PC-9 (cell line): ENCODE measurements at regions not wholly inside any gene's neighbourhood (a gene's known extent, or its start where the extent isn't known, plus 50 kb on each side); places are given as distances from the start of the nearest gene placed in this dataset.
"Not testable (repeated sequence)": the region's sequence is repeated elsewhere in the genome, so short reads cannot be mapped to it uniquely, and the experiment has no call there.

Experiments used
- BruUV-seq: library from RNA; stranded (reverse); fragments of 400-500 nt; replicated peaks from 2 replicates; lab custom pipeline; 2021; lab: Mats Ljungman, UMichigan
- CTCF ChIA-PET: fragments of 300-600 bp; sonication (Branson Sonifier 250); formaldehyde crosslinking; loops from one replicate; lab custom pipeline; 2022; ENCODE audit warnings: antibody characterized with exemption; lab: Charles Lee
- POLR2A ChIA-PET: fragments of 300-600 bp; sonication (Branson Sonifier 250); formaldehyde crosslinking; loops from one replicate; lab custom pipeline; 2022; ENCODE audit warnings: antibody characterized with exemption; ENCODE audit not compliant: unreplicated experiment; lab: Charles Lee
- DNase-seq, 2 experiments: peaks; one replicate each; pipeline versions ENCODE4 v3.0.0 to v3.0.0-alpha.2; 2015 to 2022; ENCODE audit warnings: mixed read lengths in 1 of 2
- H2AFZ ChIP-seq: fragments of 200-600 bp; sonication (generic); 2 replicates; pipeline ENCODE4 v1.8.1; 2017; ENCODE audit warnings: antibody characterized with exemption
- H3F3A ChIP-seq: fragments of 200-600 bp; sonication (generic); 2 replicates; pipeline ENCODE4 v1.8.1; 2017; ENCODE audit warnings: antibody characterized with exemption, mild to moderate bottlenecking, low read depth; ENCODE audit not compliant: insufficient read depth
- H3K27ac ChIP-seq: fragments of 200-600 bp; sonication (generic); 2 replicates; pipeline ENCODE4 v1.6.1; 2016; ENCODE audit warnings: mixed run types
- H3K27me3 ChIP-seq: fragments of 200-600 bp; sonication (generic); 2 replicates; pipeline ENCODE4 v1.6.1; 2016; ENCODE audit warnings: low read depth, mixed run types; ENCODE audit not compliant: insufficient read depth
- H3K36me3 ChIP-seq: fragments of 200-600 bp; sonication (generic); 2 replicates; pipeline ENCODE4 v1.6.1; 2016; ENCODE audit warnings: low read depth, mixed run types
- H3K4me1 ChIP-seq: fragments of 200-600 bp; sonication (generic); replicated peaks from 2 replicates; pipeline ENCODE4 v1.6.1; 2016; ENCODE audit warnings: mixed run types; ENCODE audit not compliant: insufficient read depth
- H3K4me2 ChIP-seq: fragments of 200-600 bp; sonication (generic); 2 replicates; pipeline ENCODE4 v1.6.1; 2017; ENCODE audit warnings: mixed run types
- H3K4me3 ChIP-seq: fragments of 200-600 bp; sonication (generic); 2 replicates; pipeline ENCODE4 v1.6.1; 2016; ENCODE audit warnings: mixed run types
- H3K79me2 ChIP-seq: fragments of 200-600 bp; sonication (generic); 2 replicates; pipeline ENCODE4 v1.6.1; 2017; ENCODE audit warnings: low read depth, mixed run types
- H3K9me2 ChIP-seq: fragments of 200-600 bp; sonication (generic); 2 replicates; pipeline ENCODE4 v1.8.1; 2017; ENCODE audit warnings: mild to moderate bottlenecking; ENCODE audit not compliant: insufficient read depth
- H3K9me3 ChIP-seq: fragments of 200-600 bp; sonication (generic); 2 replicates; pipeline ENCODE4 v1.8.1; 2016; ENCODE audit warnings: low read depth; ENCODE audit not compliant: insufficient read depth
- H4K20me1 ChIP-seq: fragments of 200-600 bp; sonication (generic); 2 replicates; pipeline ENCODE4 v1.8.1; 2017; ENCODE audit not compliant: insufficient read depth
- EZH2 ChIP-seq: fragments of 200-600 bp; sonication (generic); IDR thresholded peaks from 2 replicates; pipeline ENCODE4 v1.8.0; 2017; ENCODE audit warnings: antibody characterized with exemption, low read depth
- intact Hi-C: fragments of 100-400 bp; cut with micrococcal nuclease; formaldehyde crosslinking; loops from one replicate; pipeline ENCODE4 v1.10.0; 2022; ENCODE audit not compliant: unreplicated experiment
- TF ChIP-seq, protein P1 (sequence below): fragments of 200-600 bp; sonication (generic); conservative IDR thresholded peaks from 2 replicates; pipeline ENCODE4 v1.6.1; 2017; ENCODE audit warnings: mixed run types, antibody characterized with exemption, mild to moderate bottlenecking, moderate library complexity

GRCh38 chr5:82975812-82976211, 101.4 kb downstream of the TMEM167A start:
- peaks cover 20% of the 10 kb centered on the region for H3K9me3 ChIP-seq
- H3K27ac ChIP-seq: peak overlapping the region; percentile 67
- H3K9me2 ChIP-seq: no peaks in the 10 kb centered on the region
- H4K20me1 ChIP-seq: no peaks in the 10 kb centered on the region
- H3F3A ChIP-seq: peaks cover 13% of the 10 kb centered on the region
- H2AFZ ChIP-seq: no peak overlapping the region
- H3K4me2 ChIP-seq: no peak overlapping the region
- ChIA-PET POLR2A (no interaction called here), CTCF (no interaction called here)
- H3K36me3 ChIP-seq: no peaks in the 10 kb centered on the region
- no peaks in the 10 kb centered on the region for H3K4me1 ChIP-seq
- no TSS peak for BruUV-seq
- no peaks in the 10 kb centered on the region for H3K79me2 ChIP-seq
- intact Hi-C loops: no loop called here
- H3K27me3 ChIP-seq: no peaks in the 10 kb centered on the region
- peak in 1 of 2 experiments; percentile 61 for DNase-seq
- TF ChIP-seq, protein P1, sequence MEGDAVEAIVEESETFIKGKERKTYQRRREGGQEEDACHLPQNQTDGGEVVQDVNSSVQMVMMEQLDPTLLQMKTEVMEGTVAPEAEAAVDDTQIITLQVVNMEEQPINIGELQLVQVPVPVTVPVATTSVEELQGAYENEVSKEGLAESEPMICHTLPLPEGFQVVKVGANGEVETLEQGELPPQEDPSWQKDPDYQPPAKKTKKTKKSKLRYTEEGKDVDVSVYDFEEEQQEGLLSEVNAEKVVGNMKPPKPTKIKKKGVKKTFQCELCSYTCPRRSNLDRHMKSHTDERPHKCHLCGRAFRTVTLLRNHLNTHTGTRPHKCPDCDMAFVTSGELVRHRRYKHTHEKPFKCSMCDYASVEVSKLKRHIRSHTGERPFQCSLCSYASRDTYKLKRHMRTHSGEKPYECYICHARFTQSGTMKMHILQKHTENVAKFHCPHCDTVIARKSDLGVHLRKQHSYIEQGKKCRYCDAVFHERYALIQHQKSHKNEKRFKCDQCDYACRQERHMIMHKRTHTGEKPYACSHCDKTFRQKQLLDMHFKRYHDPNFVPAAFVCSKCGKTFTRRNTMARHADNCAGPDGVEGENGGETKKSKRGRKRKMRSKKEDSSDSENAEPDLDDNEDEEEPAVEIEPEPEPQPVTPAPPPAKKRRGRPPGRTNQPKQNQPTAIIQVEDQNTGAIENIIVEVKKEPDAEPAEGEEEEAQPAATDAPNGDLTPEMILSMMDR: no peak
- TF ChIP-seq EZH2: no peak
- no peak overlapping the region for H3K4me3 ChIP-seq

DNA sequence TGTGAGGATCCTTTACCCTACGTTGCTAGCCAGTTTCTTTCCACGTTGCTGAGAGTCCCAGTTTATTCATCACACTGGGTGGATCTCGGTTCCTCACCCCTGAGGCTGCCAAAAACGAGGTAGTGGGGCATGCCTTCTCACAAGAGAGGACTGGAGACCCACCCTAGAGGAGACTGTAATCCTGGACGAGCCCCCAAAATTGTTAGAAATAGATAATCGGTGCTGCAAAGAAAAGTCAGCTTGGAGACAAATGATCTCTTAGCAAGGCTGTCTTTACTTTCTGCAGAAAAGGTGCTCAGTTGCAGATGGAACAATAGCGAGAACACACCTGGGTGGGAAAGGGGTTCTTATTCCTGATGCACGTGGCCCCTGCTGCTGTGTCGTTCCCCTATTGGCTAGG, 101.8 kb downstream of the TMEM167A start:
- no peaks in the 10 kb centered on the region for H3K4me1 ChIP-seq
- peak overlapping the region; percentile 67 for H3K27ac ChIP-seq
- BruUV-seq: no TSS peak
- ChIA-PET CTCF (no interaction called here), POLR2A (no interaction called here)
- H3K4me3 ChIP-seq: no peak overlapping the region
- DNase-seq: no peak
- no peaks in the 10 kb centered on the region for H3K36me3 ChIP-seq
- H4K20me1 ChIP-seq: no peaks in the 10 kb centered on the region
- H3K9me2 ChIP-seq: no peaks in the 10 kb centered on the region
- H3F3A ChIP-seq: peaks cover 13% of the 10 kb centered on the region
- H2AFZ ChIP-seq: no peak overlapping the region
- H3K79me2 ChIP-seq: no peaks in the 10 kb centered on the region
- TF ChIP-seq, protein P1: no peak
- TF ChIP-seq EZH2: no peak
- H3K9me3 ChIP-seq: peaks cover 21% of the 10 kb centered on the region
- intact Hi-C loops: no loop called here
- H3K4me2 ChIP-seq: no peak overlapping the region
- H3K27me3 ChIP-seq: no peaks in the 10 kb centered on the region

DNA sequence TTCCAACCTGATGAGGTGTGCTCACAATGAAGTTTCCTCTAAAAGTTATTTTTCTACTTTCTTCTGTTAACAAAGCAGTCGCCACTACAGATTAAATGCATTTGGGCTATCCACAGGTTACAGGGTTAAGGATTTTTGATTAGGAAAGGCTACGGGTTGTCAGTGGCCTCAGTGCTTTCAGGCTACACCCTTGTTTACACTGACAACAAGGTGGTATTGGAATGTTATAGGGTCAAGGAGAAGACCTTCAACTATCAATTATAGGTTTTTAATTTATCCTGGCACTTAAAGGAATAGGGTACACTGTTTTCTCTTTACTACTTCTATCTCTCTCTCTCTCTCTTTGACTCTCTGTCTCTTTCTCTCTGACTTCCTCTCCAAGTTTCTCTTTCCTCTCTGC, 102.8 kb downstream of the TMEM167A start:
- H4K20me1 ChIP-seq, H3K27ac ChIP-seq, intact Hi-C loops, H3K79me2 ChIP-seq, H2AFZ ChIP-seq, H3K36me3 ChIP-seq, BruUV-seq, H3K4me3 ChIP-seq, H3K27me3 ChIP-seq, H3K4me2 ChIP-seq, DNase-seq, H3K4me1 ChIP-seq, H3K9me2 ChIP-seq, POLR2A ChIA-PET, CTCF ChIA-PET: not testable (repeated sequence)
- Histone ChIP-seq H3K9me3 (peaks cover 29% of the 10 kb centered on the region), H3F3A (peaks cover 16% of the 10 kb centered on the region)

- H3K9me3 ChIP-seq: peaks cover 35% of the 10 kb centered on the region
- no peaks in the 10 kb centered on the region for H4K20me1 ChIP-seq
- no peak overlapping the region for H3K27ac ChIP-seq
- no peak for DNase-seq
- ChIA-PET CTCF (no interaction called here), POLR2A (no interaction called here)
- TF ChIP-seq, protein P1: no peak
- no peak for TF ChIP-seq EZH2
- no peak overlapping the region for H3K4me2 ChIP-seq
- peaks cover 5% of the 10 kb centered on the region; the same call in 1 of the 2 replicates for H3K4me1 ChIP-seq
- intact Hi-C loops: no loop called here
- H3K79me2 ChIP-seq: no peaks in the 10 kb centered on the region
- H3K27me3 ChIP-seq: no peaks in the 10 kb centered on the region
- H3F3A ChIP-seq: peaks cover 16% of the 10 kb centered on the region
- H2AFZ ChIP-seq: no peak overlapping the region
- no peaks in the 10 kb centered on the region for H3K36me3 ChIP-seq
- no peak overlapping the region for H3K4me3 ChIP-seq
- no peaks in the 10 kb centered on the region for H3K9me2 ChIP-seq
- BruUV-seq: no TSS peak
Observed at GRCh38 chr5:82971901-82972300, 105.3 kb downstream of the TMEM167A start.

DNA sequence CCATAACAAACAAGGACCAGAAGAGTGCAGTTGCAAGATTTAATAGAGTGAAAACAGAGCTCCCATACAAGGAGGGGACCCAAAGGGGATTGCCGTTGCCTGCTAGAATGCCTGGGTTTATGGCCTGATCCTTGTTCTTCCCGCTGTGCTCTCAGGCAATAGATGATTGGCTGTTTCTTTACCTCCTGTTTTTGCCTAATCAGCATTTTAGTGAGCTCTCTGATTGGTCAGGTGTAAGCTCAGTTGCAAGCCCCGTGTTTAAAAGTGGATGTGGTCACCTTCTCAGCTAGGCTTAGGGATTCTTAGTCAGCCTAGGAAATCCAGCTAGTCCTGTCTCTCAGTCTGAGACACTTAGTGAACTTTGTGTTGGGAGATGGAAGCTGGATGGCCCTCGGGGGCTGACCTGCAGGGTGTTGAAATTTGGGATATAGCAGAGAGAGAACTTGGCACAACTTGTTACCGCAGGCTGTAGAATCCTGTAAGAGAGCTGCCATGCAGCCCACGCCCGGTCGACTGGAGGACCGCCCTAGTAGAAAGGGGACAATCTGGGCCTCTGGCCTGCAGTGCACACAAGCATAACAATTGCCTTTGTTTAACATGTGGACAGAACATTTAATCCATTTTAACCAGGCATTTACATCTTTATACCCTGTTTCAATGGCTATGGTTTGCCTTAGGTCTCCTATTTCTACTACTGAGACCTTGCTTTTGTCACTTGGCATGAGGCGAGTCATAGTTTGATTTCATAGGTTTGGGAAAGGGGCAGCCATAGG, 106.0 kb downstream of the TMEM167A start:
- Histone ChIP-seq H3F3A (peaks cover 16% of the 10 kb centered on the region), H3K9me3 (peaks cover 31% of the 10 kb centered on the region)
- H3K4me2 ChIP-seq, H3K9me2 ChIP-seq, intact Hi-C loops, H3K27me3 ChIP-seq, POLR2A ChIA-PET, H4K20me1 ChIP-seq, H3K36me3 ChIP-seq, CTCF ChIA-PET, H2AFZ ChIP-seq, H3K4me3 ChIP-seq, BruUV-seq, DNase-seq, H3K79me2 ChIP-seq, H3K27ac ChIP-seq, H3K4me1 ChIP-seq: not testable (repeated sequence)
